ENCODE measurements at regions not wholly inside any gene's neighbourhood (a gene's known extent, or its start where the extent isn't known, plus 50 kb on each side); places are given as distances from the start of the nearest gene placed in this dataset.

- H3K36me3 ChIP-seq (ENCODE audit: control insufficient read depth, insufficient read depth, low read length): no peaks in the 10 kb centered on the region
- no peaks in the 10 kb centered on the region for H3K27me3 ChIP-seq (ENCODE audit: control insufficient read depth, insufficient read depth, low read length)
- H3K9ac ChIP-seq (ENCODE audit: insufficient read depth, low read length): no peak overlapping the region
- TF ChIP-seq EZH2 (IDR thresholded peaks at IDR 0.05; ENCODE audit: low read length, missing control alignments): no peak
- no peak overlapping the region for H3K27ac ChIP-seq (ENCODE audit: insufficient read depth, low read length)
- H3K4me2 ChIP-seq (ENCODE audit: extremely low read depth, insufficient read depth, low read length): no peak overlapping the region
- H3K9me3 ChIP-seq (ENCODE audit: control insufficient read depth, insufficient read depth, low read depth, low read length): no peaks in the 10 kb centered on the region
- H4K20me1 ChIP-seq (ENCODE audit: control insufficient read depth, extremely low read depth, insufficient read depth, low read length): no peaks in the 10 kb centered on the region
- H3K4me1 ChIP-seq (ENCODE audit: control insufficient read depth, extremely low read depth, insufficient read depth, low read length): no peaks in the 10 kb centered on the region
- no peak overlapping the region for H2AFZ ChIP-seq (ENCODE audit: low read length)
- no peak overlapping the region for H3K4me3 ChIP-seq (replicated peaks in 1 of 4; ENCODE audit: control extremely low read depth in 1 of 4, insufficient read depth in 1 of 4, low read depth in 3 of 4, low read length in 4 of 4)
- H3K79me2 ChIP-seq (ENCODE audit: control insufficient read depth, insufficient read depth, low read length): no peaks in the 10 kb centered on the region
- no peak for DNase-seq (ENCODE audit: low read depth in 2 of 2)
Measured at GRCh38 chr2:129548880-129549279, 430.6 kb upstream of the RAB6C start.

DNA sequence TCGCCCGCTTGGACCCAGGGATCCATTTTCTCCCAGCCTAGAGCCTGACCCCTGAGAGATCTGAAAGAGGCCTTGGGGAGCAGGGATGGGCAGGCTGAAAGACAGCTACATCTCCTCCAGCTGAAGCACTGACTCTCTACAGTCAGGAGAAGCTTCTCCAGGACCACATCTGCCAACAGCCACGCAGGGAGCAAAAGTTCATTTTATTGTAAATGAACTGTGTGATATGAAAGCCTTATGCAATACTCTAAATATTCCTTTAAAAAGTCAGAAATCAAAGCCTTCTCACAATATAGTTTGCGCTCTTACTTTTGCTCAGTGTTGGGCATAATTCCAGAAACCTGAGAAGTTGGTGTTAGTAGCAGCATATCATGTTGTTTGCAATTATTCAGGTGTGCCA lies 428.9 kb upstream of the RAB6C start:
- Histone ChIP-seq H3K9ac (ENCODE audit: insufficient read depth, low read length) (no peak overlapping the region), H3K79me2 (ENCODE audit: control insufficient read depth, insufficient read depth, low read length) (no peaks in the 10 kb centered on the region), H4K20me1 (ENCODE audit: control insufficient read depth, extremely low read depth, insufficient read depth, low read length) (no peaks in the 10 kb centered on the region), H3K27me3 (ENCODE audit: control insufficient read depth, insufficient read depth, low read length) (no peaks in the 10 kb centered on the region), H3K27ac (ENCODE audit: insufficient read depth, low read length) (no peak overlapping the region), H3K4me1 (ENCODE audit: control insufficient read depth, extremely low read depth, insufficient read depth, low read length) (no peaks in the 10 kb centered on the region), H3K4me2 (ENCODE audit: extremely low read depth, insufficient read depth, low read length) (no peak overlapping the region), H3K9me3 (ENCODE audit: control insufficient read depth, insufficient read depth, low read depth, low read length) (no peaks in the 10 kb centered on the region), H3K36me3 (ENCODE audit: control insufficient read depth, insufficient read depth, low read length) (no peaks in the 10 kb centered on the region), H3K4me3 (replicated peaks in 1 of 4; ENCODE audit: control extremely low read depth in 1 of 4, insufficient read depth in 1 of 4, low read depth in 3 of 4, low read length in 4 of 4) (no peak overlapping the region), H2AFZ (ENCODE audit: low read length) (no peak overlapping the region)
- no peak for DNase-seq (ENCODE audit: low read depth in 2 of 2)
- TF ChIP-seq, protein P1, sequence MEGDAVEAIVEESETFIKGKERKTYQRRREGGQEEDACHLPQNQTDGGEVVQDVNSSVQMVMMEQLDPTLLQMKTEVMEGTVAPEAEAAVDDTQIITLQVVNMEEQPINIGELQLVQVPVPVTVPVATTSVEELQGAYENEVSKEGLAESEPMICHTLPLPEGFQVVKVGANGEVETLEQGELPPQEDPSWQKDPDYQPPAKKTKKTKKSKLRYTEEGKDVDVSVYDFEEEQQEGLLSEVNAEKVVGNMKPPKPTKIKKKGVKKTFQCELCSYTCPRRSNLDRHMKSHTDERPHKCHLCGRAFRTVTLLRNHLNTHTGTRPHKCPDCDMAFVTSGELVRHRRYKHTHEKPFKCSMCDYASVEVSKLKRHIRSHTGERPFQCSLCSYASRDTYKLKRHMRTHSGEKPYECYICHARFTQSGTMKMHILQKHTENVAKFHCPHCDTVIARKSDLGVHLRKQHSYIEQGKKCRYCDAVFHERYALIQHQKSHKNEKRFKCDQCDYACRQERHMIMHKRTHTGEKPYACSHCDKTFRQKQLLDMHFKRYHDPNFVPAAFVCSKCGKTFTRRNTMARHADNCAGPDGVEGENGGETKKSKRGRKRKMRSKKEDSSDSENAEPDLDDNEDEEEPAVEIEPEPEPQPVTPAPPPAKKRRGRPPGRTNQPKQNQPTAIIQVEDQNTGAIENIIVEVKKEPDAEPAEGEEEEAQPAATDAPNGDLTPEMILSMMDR (conservative IDR thresholded peaks at IDR 0.05 in 1 of 2, IDR thresholded peaks at IDR 0.05 in 1 of 2; ENCODE audit: low read depth in 1 of 2, low read length in 2 of 2): no peak
- TF ChIP-seq EZH2 (IDR thresholded peaks at IDR 0.05; ENCODE audit: low read length, missing control alignments): no peak

GRCh38 chr2:129554373-129554772 lies 425.1 kb upstream of the RAB6C start:
- no peaks in the 10 kb centered on the region for H3K27me3 ChIP-seq (ENCODE audit: control insufficient read depth, insufficient read depth, low read length)
- no peak overlapping the region for H3K9ac ChIP-seq (ENCODE audit: insufficient read depth, low read length)
- no peaks in the 10 kb centered on the region for H4K20me1 ChIP-seq (ENCODE audit: control insufficient read depth, extremely low read depth, insufficient read depth, low read length)
- no peaks in the 10 kb centered on the region for H3K36me3 ChIP-seq (ENCODE audit: control insufficient read depth, insufficient read depth, low read length)
- H2AFZ ChIP-seq (ENCODE audit: low read length): no peak overlapping the region
- H3K79me2 ChIP-seq (ENCODE audit: control insufficient read depth, insufficient read depth, low read length): no peaks in the 10 kb centered on the region
- no peak overlapping the region for H3K4me3 ChIP-seq (replicated peaks in 1 of 4; ENCODE audit: control extremely low read depth in 1 of 4, insufficient read depth in 1 of 4, low read depth in 3 of 4, low read length in 4 of 4)
- TF ChIP-seq, protein P1 (conservative IDR thresholded peaks at IDR 0.05 in 1 of 2, IDR thresholded peaks at IDR 0.05 in 1 of 2; ENCODE audit: low read depth in 1 of 2, low read length in 2 of 2): no peak
- TF ChIP-seq EZH2 (IDR thresholded peaks at IDR 0.05; ENCODE audit: low read length, missing control alignments): no peak
- H3K27ac ChIP-seq (ENCODE audit: insufficient read depth, low read length): no peak overlapping the region
- H3K4me1 ChIP-seq (ENCODE audit: control insufficient read depth, extremely low read depth, insufficient read depth, low read length): no peaks in the 10 kb centered on the region
- no peak overlapping the region for H3K4me2 ChIP-seq (ENCODE audit: extremely low read depth, insufficient read depth, low read length)
- no peaks in the 10 kb centered on the region for H3K9me3 ChIP-seq (ENCODE audit: control insufficient read depth, insufficient read depth, low read depth, low read length)
- no peak for DNase-seq (ENCODE audit: low read depth in 2 of 2)
